Vagina (tissue), 2 donors: ENCODE measurements at regions not wholly inside any gene's neighbourhood (a gene's known extent, or its start where the extent isn't known, plus 50 kb on each side); places are given as distances from the start of the nearest gene placed in this dataset.
A peak's percentile ranks its signal among the peaks of the same experiment; 100 is the strongest.

Source experiments
- DNase-seq, 2 donors: peaks; one replicate each; pipeline ENCODE4 v3.0.0-alpha.2; 2017; ENCODE audit errors: extremely low spot score in 2 of 2
- H3K27ac ChIP-seq: fragments of 200-600 bp; sonication (generic); one replicate; pipeline ENCODE4 v1.5.1; 2019
- H3K27me3 ChIP-seq: fragments of 200-600 bp; sonication (generic); one replicate; pipeline ENCODE4 v1.5.1; 2019
- H3K36me3 ChIP-seq, 2 donors: fragments of 200-600 bp; sonication (generic); one replicate each; pipeline ENCODE4 v1.5.1; 2017 to 2019
- H3K4me1 ChIP-seq: fragments of 200-600 bp; sonication (generic); one replicate; pipeline ENCODE4 v1.5.1; 2019
- H3K4me3 ChIP-seq, 2 donors: fragments of 200-600 bp; sonication (generic); 1 replicate in 1 of 2; 2 replicates in 1 of 2; pipeline ENCODE4 v1.5.1; 2016 to 2019
- H3K9me3 ChIP-seq: fragments of 200-600 bp; sonication (generic); one replicate; pipeline ENCODE4 v1.5.1; 2019
- CTCF ChIP-seq, 3 experiments: fragments of 450-650 bp in 2 of 3; fragments of 200-600 bp in 1 of 3; sonication (generic) in 1 of 3; IDR thresholded peaks; one replicate each; pipeline ENCODE4 v1.5.1; 2017 to 2019; ENCODE audit warnings: antibody characterized with exemption in 3 of 3, mild to moderate bottlenecking in 2 of 3, moderate library complexity in 2 of 3
- POLR2A ChIP-seq, 2 donors: fragments of 450-650 bp; IDR thresholded peaks; one replicate each; pipeline ENCODE4 v1.6.1; 2017; ENCODE audit warnings: antibody characterized with exemption in 2 of 2, mild to moderate bottlenecking in 2 of 2, moderate library complexity in 2 of 2
- POLR2AphosphoS5 ChIP-seq, 2 donors: sonication (generic); formaldehyde crosslinking; IDR thresholded peaks; one replicate each; pipeline ENCODE4 v1.9.0; 2017; ENCODE audit warnings: antibody characterized with exemption in 2 of 2, mild to moderate bottlenecking in 2 of 2, low read depth in 1 of 2; ENCODE audit not compliant: insufficient read depth in 1 of 2
- intact Hi-C: fragments of 100-400 bp; cut with DNase I; formaldehyde crosslinking; loops from one replicate; pipeline ENCODE4 v1.15.1; 2023

- no peaks in the 10 kb centered on the region for H3K36me3 ChIP-seq
- no peaks in the 10 kb centered on the region for H3K27me3 ChIP-seq
- no peak for DNase-seq
- peaks cover 11% of the 10 kb centered on the region for H3K4me1 ChIP-seq
- H3K9me3 ChIP-seq, result no peaks in the 10 kb centered on the region
- H3K4me3 ChIP-seq, result no peak overlapping the region
- H3K27ac ChIP-seq, result peak overlapping the region; percentile 52
- intact Hi-C loops, result no loop called here
- TF ChIP-seq POLR2A (IDR thresholded peaks at IDR 0.05), result no peak
- no peak for TF ChIP-seq POLR2AphosphoS5 (IDR thresholded peaks at IDR 0.05; ENCODE audit: insufficient read depth in 1 of 2, low read depth in 1 of 2)
- no peak for TF ChIP-seq CTCF (IDR thresholded peaks at IDR 0.05)
Observed at GRCh38 chr5:82332886-82333615, 54.9 kb upstream of the RPS23 start.

GRCh38 chr5:82332064-82332855 lies 54.1 kb upstream of the RPS23 start:
- TF ChIP-seq POLR2A (IDR thresholded peaks at IDR 0.05) (no peak), POLR2AphosphoS5 (IDR thresholded peaks at IDR 0.05; ENCODE audit: insufficient read depth in 1 of 2, low read depth in 1 of 2) (no peak), CTCF (IDR thresholded peaks at IDR 0.05) (no peak)
- Histone ChIP-seq H3K4me1 (peaks cover 11% of the 10 kb centered on the region), H3K9me3 (no peaks in the 10 kb centered on the region), H3K27ac (peak overlapping the region; percentile 52), H3K27me3 (no peaks in the 10 kb centered on the region), H3K36me3 (no peaks in the 10 kb centered on the region), H3K4me3 (no peak overlapping the region)
- intact Hi-C loops, result no loop called here
- DNase-seq, result peak in 1 of 2 donors; percentile 67

GRCh38 chr5:82331557-82331956 lies 53.4 kb upstream of the RPS23 start:
- TF ChIP-seq POLR2A (IDR thresholded peaks at IDR 0.05) (no peak), CTCF (IDR thresholded peaks at IDR 0.05) (no peak), POLR2AphosphoS5 (IDR thresholded peaks at IDR 0.05; ENCODE audit: insufficient read depth in 1 of 2, low read depth in 1 of 2) (no peak)
- Histone ChIP-seq H3K9me3 (no peaks in the 10 kb centered on the region), H3K36me3 (no peaks in the 10 kb centered on the region), H3K4me1 (peaks cover 11% of the 10 kb centered on the region), H3K27me3 (no peaks in the 10 kb centered on the region), H3K27ac (peak overlapping the region; percentile 28), H3K4me3 (no peak overlapping the region)
- intact Hi-C loops, result no loop called here
- peak in 1 of 2 donors; percentile 74 for DNase-seq

GRCh38 chr5:82330530-82331270 lies 52.5 kb upstream of the RPS23 start:
- Histone ChIP-seq H3K27ac (no peak overlapping the region), H3K4me1 (peaks cover 11% of the 10 kb centered on the region), H3K4me3 (no peak overlapping the region), H3K36me3 (no peaks in the 10 kb centered on the region), H3K9me3 (no peaks in the 10 kb centered on the region), H3K27me3 (no peaks in the 10 kb centered on the region)
- intact Hi-C loops, result no loop called here
- TF ChIP-seq CTCF (IDR thresholded peaks at IDR 0.05) (no peak), POLR2AphosphoS5 (IDR thresholded peaks at IDR 0.05; ENCODE audit: insufficient read depth in 1 of 2, low read depth in 1 of 2) (no peak), POLR2A (IDR thresholded peaks at IDR 0.05) (no peak)
- DNase-seq, result no peak
